ENCODE measurements at regions not wholly inside any gene's neighbourhood (a gene's known extent, or its start where the extent isn't known, plus 50 kb on each side); places are given as distances from the start of the nearest gene placed in this dataset.

- no peaks in the 10 kb centered on the region for H3K27me3 ChIP-seq
- no peaks in the 10 kb centered on the region for H3K36me3 ChIP-seq (replicated peaks in 1 of 2)
- WGBS, 4 donors, result 60 to 92% (median 81%) methylated on average over 1 of the region's 1 CpG
- H3K4me1 ChIP-seq (replicated peaks in 1 of 2), result no peaks in the 10 kb centered on the region
- intact Hi-C loops (cut with DNase I), result no loop called here
- DNase-seq, result no peak
- no peak overlapping the region for H3K4me3 ChIP-seq
- H3K9me3 ChIP-seq (replicated peaks in 1 of 3), result no peaks in the 10 kb centered on the region
- TF ChIP-seq POLR2A (IDR thresholded peaks at IDR 0.05) (no peak), CTCF (IDR thresholded peaks at IDR 0.05) (no peak)
- no peak overlapping the region for H3K27ac ChIP-seq
These were observed 273.3 kb upstream of the LRIG3 start for GRCh38 chr12:59193476-59194050.

GRCh38 chr12:59191372-59191771, 271.1 kb upstream of the LRIG3 start:
- TF ChIP-seq CTCF (IDR thresholded peaks at IDR 0.05), result no peak
- TF ChIP-seq POLR2A (IDR thresholded peaks at IDR 0.05), result no peak
- DNase-seq, result no peak
- Histone ChIP-seq H3K36me3 (replicated peaks in 1 of 2) (no peaks in the 10 kb centered on the region), H3K4me1 (replicated peaks in 1 of 2) (no peaks in the 10 kb centered on the region), H3K27me3 (no peaks in the 10 kb centered on the region), H3K4me3 (no peak overlapping the region), H3K27ac (no peak overlapping the region), H3K9me3 (replicated peaks in 1 of 3) (no peaks in the 10 kb centered on the region)
- WGBS, 4 donors, result 56 to 77% (median 65%) methylated on average over 1 of the region's 1 CpG
- intact Hi-C loops (cut with DNase I), result no loop called here

- H3K27ac ChIP-seq, result no peak overlapping the region
- H3K4me1 ChIP-seq (replicated peaks in 1 of 2), result no peaks in the 10 kb centered on the region
- no peaks in the 10 kb centered on the region for H3K27me3 ChIP-seq
- TF ChIP-seq CTCF (IDR thresholded peaks at IDR 0.05), result no peak
- no peak for TF ChIP-seq POLR2A (IDR thresholded peaks at IDR 0.05)
- DNase-seq, result no peak
- intact Hi-C loops (cut with DNase I), result no loop called here
- no peaks in the 10 kb centered on the region for H3K36me3 ChIP-seq (replicated peaks in 1 of 2)
- no peaks in the 10 kb centered on the region for H3K9me3 ChIP-seq (replicated peaks in 1 of 3)
- 39 to 62% (median 50%) methylated on average over 3 of the region's 3 CpGs for WGBS, 4 donors
- no peak overlapping the region for H3K4me3 ChIP-seq
These were observed 266.1 kb upstream of the LRIG3 start for GRCh38 chr12:59186451-59186850.

GRCh38 chr12:59185295-59185694, 265.0 kb upstream of the LRIG3 start:
- Histone ChIP-seq H3K4me3 (no peak overlapping the region), H3K27me3 (no peaks in the 10 kb centered on the region), H3K27ac (no peak overlapping the region), H3K9me3 (replicated peaks in 1 of 3) (no peaks in the 10 kb centered on the region), H3K36me3 (replicated peaks in 1 of 2) (no peaks in the 10 kb centered on the region), H3K4me1 (replicated peaks in 1 of 2) (no peaks in the 10 kb centered on the region)
- WGBS, 4 donors, result 56 to 75% (median 62%) methylated on average over 2 to 4 of the region's 4 CpGs
- DNase-seq, result no peak
- TF ChIP-seq POLR2A (IDR thresholded peaks at IDR 0.05), result no peak
- no peak for TF ChIP-seq CTCF (IDR thresholded peaks at IDR 0.05)
- intact Hi-C loops (cut with DNase I), result no loop called here
